Sigmoid colon (tissue), 6 donors: ENCODE measurements at regions not wholly inside any gene's neighbourhood (a gene's known extent, or its start where the extent isn't known, plus 50 kb on each side); places are given as distances from the start of the nearest gene placed in this dataset.
A peak's percentile ranks its signal among the peaks of the same experiment; 100 is the strongest.

Experiments used
- DNase-seq: peaks from one replicate; pipeline ENCODE4 v3.0.0-alpha.2; 2019
- H3K27ac ChIP-seq, 4 donors: fragments of 200-600 bp; sonication (generic); one replicate each; pipeline ENCODE4 v1.5.1; 2016 to 2019; ENCODE audit warnings: mild to moderate bottlenecking in 1 of 4
- H3K27me3 ChIP-seq, 3 donors: fragments of 200-600 bp; sonication (generic); one replicate each; pipeline ENCODE4 v1.5.1; 2019; ENCODE audit warnings: mild to moderate bottlenecking in 1 of 3
- H3K36me3 ChIP-seq, 4 donors: fragments of 200-600 bp; sonication (generic); one replicate each; pipeline ENCODE4 v1.5.1; 2016 to 2019
- H3K4me1 ChIP-seq, 4 donors: fragments of 200-600 bp; sonication (generic); one replicate each; pipeline ENCODE4 v1.5.1; 2017 to 2019
- H3K4me3 ChIP-seq, 4 donors: fragments of 200-600 bp; sonication (generic); one replicate each; pipeline ENCODE4 v1.5.1; 2017 to 2019; ENCODE audit warnings: mild to moderate bottlenecking in 2 of 4, moderate library complexity in 1 of 4
- H3K9me3 ChIP-seq, 4 donors: fragments of 200-600 bp in 3 of 4; sonication (generic) in 3 of 4; one replicate each; pipeline versions ENCODE4 v1.5.1 to v1.6.1; 2013 to 2019
- EP300 ChIP-seq, 4 donors: sonication (generic); formaldehyde crosslinking; IDR thresholded peaks; one replicate each; pipeline ENCODE4 v1.6.1; 2017; ENCODE audit warnings: antibody characterized with exemption in 4 of 4
- POLR2A ChIP-seq, 2 donors: fragments of 450-650 bp; IDR thresholded peaks; one replicate each; pipeline ENCODE4 v1.6.1; 2016; ENCODE audit warnings: antibody characterized with exemption in 2 of 2, mild to moderate bottlenecking in 2 of 2, moderate library complexity in 2 of 2
- POLR2AphosphoS5 ChIP-seq, 4 donors: sonication (generic); formaldehyde crosslinking; IDR thresholded peaks; one replicate each; pipeline ENCODE4 v1.6.1; 2017; ENCODE audit warnings: antibody characterized with exemption in 4 of 4
- WGBS, 2 donors: extraction: QIAGEN DNeasy Blood & Tissue Kit; methylation state at CpG; one replicate each; pipeline ENCODE4 v1.1.7; 2013; 5-methylcytosine and 5-hydroxymethylcytosine counted together
- intact Hi-C: fragments of 100-400 bp; cut with DNase I; formaldehyde crosslinking; loops from one replicate; pipeline ENCODE4 v1.15.1; 2023
- TF ChIP-seq, protein P1 (sequence below), 4 experiments: fragments of 450-650 bp in 3 of 4; fragments of 200-600 bp in 1 of 4; IDR thresholded peaks; one replicate each; pipeline ENCODE4 v1.5.1; 2016 to 2019; ENCODE audit warnings: antibody characterized with exemption in 4 of 4, mild to moderate bottlenecking in 3 of 4, moderate library complexity in 2 of 4
- donor health status: healthy with polysubstance abuse.
- donor health status: healthy.

DNA sequence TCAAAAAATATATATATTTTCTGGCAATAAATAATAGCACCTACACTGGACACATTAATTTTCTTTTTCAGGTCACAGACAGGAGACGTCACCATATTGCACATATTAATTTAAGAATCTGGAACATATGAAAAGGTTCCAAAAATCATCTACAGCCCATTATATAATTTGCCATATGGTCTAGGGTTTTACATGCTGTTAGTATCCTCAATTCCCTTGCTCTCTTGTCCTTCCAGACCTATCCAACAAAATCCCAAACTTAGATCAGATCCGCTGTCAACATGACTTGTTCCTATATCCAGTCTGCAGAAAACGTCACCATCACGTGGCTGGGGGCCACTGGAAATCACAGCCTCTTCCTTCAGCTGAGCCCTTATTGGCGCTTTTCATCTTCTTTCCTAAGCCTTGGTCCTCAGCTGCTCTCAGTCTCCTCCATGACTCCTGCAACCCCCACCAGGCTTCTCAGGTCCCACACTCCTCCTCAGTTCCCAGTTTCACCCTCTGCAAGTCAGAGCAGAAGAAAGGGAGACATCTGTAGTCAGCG, 192.0 kb upstream of the GATB start:
- no peaks in the 10 kb centered on the region for H3K27me3 ChIP-seq
- TF ChIP-seq POLR2A (IDR thresholded peaks at IDR 0.05) (no peak), EP300 (IDR thresholded peaks at IDR 0.05) (no peak), POLR2AphosphoS5 (IDR thresholded peaks at IDR 0.05) (no peak)
- TF ChIP-seq, protein P1, sequence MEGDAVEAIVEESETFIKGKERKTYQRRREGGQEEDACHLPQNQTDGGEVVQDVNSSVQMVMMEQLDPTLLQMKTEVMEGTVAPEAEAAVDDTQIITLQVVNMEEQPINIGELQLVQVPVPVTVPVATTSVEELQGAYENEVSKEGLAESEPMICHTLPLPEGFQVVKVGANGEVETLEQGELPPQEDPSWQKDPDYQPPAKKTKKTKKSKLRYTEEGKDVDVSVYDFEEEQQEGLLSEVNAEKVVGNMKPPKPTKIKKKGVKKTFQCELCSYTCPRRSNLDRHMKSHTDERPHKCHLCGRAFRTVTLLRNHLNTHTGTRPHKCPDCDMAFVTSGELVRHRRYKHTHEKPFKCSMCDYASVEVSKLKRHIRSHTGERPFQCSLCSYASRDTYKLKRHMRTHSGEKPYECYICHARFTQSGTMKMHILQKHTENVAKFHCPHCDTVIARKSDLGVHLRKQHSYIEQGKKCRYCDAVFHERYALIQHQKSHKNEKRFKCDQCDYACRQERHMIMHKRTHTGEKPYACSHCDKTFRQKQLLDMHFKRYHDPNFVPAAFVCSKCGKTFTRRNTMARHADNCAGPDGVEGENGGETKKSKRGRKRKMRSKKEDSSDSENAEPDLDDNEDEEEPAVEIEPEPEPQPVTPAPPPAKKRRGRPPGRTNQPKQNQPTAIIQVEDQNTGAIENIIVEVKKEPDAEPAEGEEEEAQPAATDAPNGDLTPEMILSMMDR (IDR thresholded peaks at IDR 0.05): no peak
- intact Hi-C loops: no loop called here
- no peak overlapping the region for H3K27ac ChIP-seq
- WGBS, 2 donors: 85 to 91% methylated on average over 6 of the region's 6 CpGs
- no peak for DNase-seq
- no peaks in the 10 kb centered on the region for H3K9me3 ChIP-seq
- no peaks in the 10 kb centered on the region for H3K36me3 ChIP-seq
- no peak overlapping the region for H3K4me3 ChIP-seq
- H3K4me1 ChIP-seq: peaks cover 0 to 6% (median 2%) of the 10 kb centered on the region in 4 donors

DNA sequence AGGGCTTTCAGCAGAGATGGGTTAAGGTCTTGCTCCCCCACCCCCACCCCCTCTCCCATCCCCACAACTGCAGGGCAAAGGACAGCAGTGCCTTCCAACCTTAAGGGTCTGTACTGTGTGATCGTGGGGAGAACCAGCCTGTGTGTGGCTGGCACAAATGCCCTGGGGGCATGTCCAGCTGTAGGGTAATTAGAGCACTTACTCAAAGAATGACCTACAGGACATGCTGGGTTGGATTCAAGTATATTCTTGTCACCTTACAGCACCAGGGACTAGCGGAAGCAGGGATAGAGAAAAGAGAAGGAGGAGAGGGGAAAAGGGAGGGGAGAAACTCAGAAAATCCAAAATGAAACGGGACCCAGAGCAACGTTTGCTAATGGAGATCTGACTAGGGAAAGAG, 191.3 kb upstream of the GATB start:
- H3K36me3 ChIP-seq: no peaks in the 10 kb centered on the region
- DNase-seq: no peak
- whole genome bisulfite sequencing, 2 donors: 70 to 77% methylated on average over 4 of the region's 4 CpGs
- TF ChIP-seq, protein P1 (IDR thresholded peaks at IDR 0.05): no peak
- TF ChIP-seq POLR2AphosphoS5 (IDR thresholded peaks at IDR 0.05) (no peak), POLR2A (IDR thresholded peaks at IDR 0.05) (no peak), EP300 (IDR thresholded peaks at IDR 0.05) (no peak)
- peaks cover 0 to 3% (median 0%) of the 10 kb centered on the region in 4 donors for H3K9me3 ChIP-seq
- intact Hi-C loops: no loop called here
- H3K27me3 ChIP-seq: no peaks in the 10 kb centered on the region
- H3K4me3 ChIP-seq: no peak overlapping the region
- peak overlapping the region in 1 of 4 donors; percentile 27 for H3K27ac ChIP-seq
- peaks cover 0 to 4% (median 1%) of the 10 kb centered on the region in 4 donors for H3K4me1 ChIP-seq

DNA sequence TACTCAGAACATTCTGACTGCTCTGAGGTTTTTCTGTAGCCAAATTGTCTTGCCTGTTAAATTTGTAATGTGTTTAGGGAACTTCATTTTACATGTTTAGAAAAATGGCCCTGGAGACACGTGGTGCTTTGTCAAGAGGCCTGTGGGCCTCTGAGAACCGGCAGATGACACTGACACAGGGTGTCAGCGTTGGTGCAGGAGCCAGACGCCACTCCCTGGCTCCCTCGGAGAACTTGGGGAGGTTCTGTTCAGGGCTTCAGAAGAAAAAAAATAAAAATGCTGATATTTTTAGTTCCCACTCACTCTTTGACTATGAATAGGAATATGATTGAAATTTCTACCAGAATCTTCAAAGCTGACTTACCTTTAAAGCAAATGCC, 190.9 kb upstream of the GATB start:
- H3K27me3 ChIP-seq: no peaks in the 10 kb centered on the region
- peak overlapping the region in 1 of 4 donors; percentile 27 for H3K27ac ChIP-seq
- no peak overlapping the region for H3K4me3 ChIP-seq
- TF ChIP-seq, protein P1 (IDR thresholded peaks at IDR 0.05): no peak
- TF ChIP-seq POLR2A (IDR thresholded peaks at IDR 0.05) (no peak), POLR2AphosphoS5 (IDR thresholded peaks at IDR 0.05) (no peak), EP300 (IDR thresholded peaks at IDR 0.05) (no peak)
- H3K9me3 ChIP-seq: peaks cover 0 to 7% (median under 1%) of the 10 kb centered on the region in 4 donors
- no peaks in the 10 kb centered on the region for H3K4me1 ChIP-seq
- 62 to 65% methylated on average over 5 of the region's 5 CpGs for WGBS, 2 donors
- H3K36me3 ChIP-seq: no peaks in the 10 kb centered on the region
- DNase-seq: no peak
- intact Hi-C loops: no loop called here

GRCh38 chr4:151950993-151951670, 190.3 kb upstream of the GATB start:
- Histone ChIP-seq H3K27ac (peak overlapping the region in 1 of 4 donors; percentile 27), H3K27me3 (no peaks in the 10 kb centered on the region), H3K4me3 (no peak overlapping the region), H3K9me3 (peaks cover 0 to 8% (median under 1%) of the 10 kb centered on the region in 4 donors), H3K4me1 (no peaks in the 10 kb centered on the region), H3K36me3 (no peaks in the 10 kb centered on the region)
- peak in 1 of 4 donors; percentile 51 for TF ChIP-seq POLR2AphosphoS5 (IDR thresholded peaks at IDR 0.05)
- no peak for TF ChIP-seq EP300 (IDR thresholded peaks at IDR 0.05)
- intact Hi-C loops: no loop called here
- no peak for DNase-seq
- WGBS, 2 donors: 84% methylated on average over 12 of the region's 12 CpGs

DNA sequence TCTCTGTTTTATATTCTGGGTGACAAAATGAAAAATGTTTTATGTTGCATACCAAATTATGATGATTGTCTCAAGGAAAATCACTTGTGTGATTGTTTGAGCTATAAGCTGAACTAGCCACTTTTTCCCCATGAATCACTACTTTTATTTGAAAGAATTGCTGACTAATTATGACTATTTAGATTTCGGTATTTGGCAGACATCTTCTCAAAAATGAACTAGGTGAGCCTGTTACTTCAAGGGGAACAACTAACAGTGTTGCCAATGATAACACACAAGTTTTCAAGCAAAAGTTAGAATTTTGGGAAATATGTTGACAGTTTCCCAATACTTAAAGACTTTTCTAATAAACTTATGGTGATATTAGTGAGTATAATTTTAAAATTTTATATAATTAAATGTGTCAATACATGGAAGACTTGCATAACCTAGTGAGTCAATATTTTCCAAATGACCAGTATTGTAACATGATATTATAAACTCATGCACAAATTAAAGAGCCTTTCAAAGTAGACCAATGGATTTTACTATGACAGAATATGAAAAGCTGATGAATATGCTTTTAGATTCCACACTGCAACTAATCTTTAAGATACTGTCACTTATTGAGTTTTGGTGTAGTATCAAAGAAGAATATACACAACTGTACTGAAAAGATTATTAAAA, 187.7 kb upstream of the GATB start:
- Histone ChIP-seq H3K4me1 (no peaks in the 10 kb centered on the region), H3K36me3 (no peaks in the 10 kb centered on the region), H3K9me3 (peaks cover 0 to 8% (median under 1%) of the 10 kb centered on the region in 4 donors), H3K4me3 (no peak overlapping the region), H3K27ac (no peak overlapping the region), H3K27me3 (no peaks in the 10 kb centered on the region)
- DNase-seq: no peak
- intact Hi-C loops: no loop called here
- WGBS, 2 donors: 84 to 96% methylated on average over 1 of the region's 1 CpG
- no peak for TF ChIP-seq POLR2A (IDR thresholded peaks at IDR 0.05)
- no peak for TF ChIP-seq POLR2AphosphoS5 (IDR thresholded peaks at IDR 0.05)
- TF ChIP-seq, protein P1 (IDR thresholded peaks at IDR 0.05): no peak
- no peak for TF ChIP-seq EP300 (IDR thresholded peaks at IDR 0.05)
